Pancreas (tissue), 10 donors: ENCODE measurements at regions not wholly inside any gene's neighbourhood (a gene's known extent, or its start where the extent isn't known, plus 50 kb on each side); places are given as distances from the start of the nearest gene placed in this dataset.

Source experiments
- ATAC-seq, 4 donors: fragments of 200-7000 bp; cut with Tn5 transposase; one replicate each; pipeline versions ENCODE4 v1.8.0 to v1.9.1; 2020; ENCODE audit warnings: mild to moderate bottlenecking in 4 of 4, moderate library complexity in 4 of 4
- DNase-seq, 6 donors: peaks; one replicate each; pipeline ENCODE4 v3.0.0-alpha.2; 2020
- FAIRE-seq: peaks from 2 replicates; lab custom pipeline; 2012; peaks lifted over from hg19 to GRCh38; lab: Jason Lieb, UNC
- H3K27ac ChIP-seq, 4 donors: fragments of 200-600 bp; sonication (generic); 1 replicate in 3 of 4; 2 replicates in 1 of 4; pipeline versions ENCODE4 v1.5.0 to v1.8.0; 2020
- H3K27me3 ChIP-seq, 4 donors: fragments of 200-600 bp; one replicate each; pipeline ENCODE4 v1.8.0; 2021
- H3K36me3 ChIP-seq, 3 donors: fragments of 200-600 bp; sonication (generic) in 1 of 3; one replicate each; pipeline versions ENCODE4 v1.5.0 to v1.8.0; 2020 to 2021
- H3K4me1 ChIP-seq, 3 donors: fragments of 200-600 bp; one replicate each; pipeline ENCODE4 v1.8.0; 2021
- H3K4me3 ChIP-seq, 4 donors: fragments of 200-600 bp; sonication (generic) in 2 of 4; one replicate each; pipeline versions ENCODE4 v1.5.0 to v1.8.0; 2020 to 2021
- H3K9me3 ChIP-seq, 4 donors: fragments of 200-600 bp; one replicate each; pipeline ENCODE4 v1.8.0; 2021
- WGBS, 2 donors: extraction: QIAGEN DNeasy Blood & Tissue Kit; methylation state at CpG; one replicate each; pipeline ENCODE4 v1.1.7; 2013; 5-methylcytosine and 5-hydroxymethylcytosine counted together
- intact Hi-C, 3 donors: fragments of 100-400 bp; cut with DNase I; formaldehyde crosslinking; loops; one replicate each; pipeline versions ENCODE4 v1.11.1 to v1.14.2; 2022
- TF ChIP-seq, protein P1 (sequence below), 4 donors: fragments of 200-600 bp; sonication (generic) in 3 of 4; IDR thresholded peaks; one replicate each; pipeline versions ENCODE4 v1.5.0 to v1.8.0; 2021; ENCODE audit warnings: antibody characterized with exemption in 4 of 4
- donor health status: healthy with polysubstance abuse.
- donor health status: DM: no; HTN: no; CAD: no; lungs with moderate emphysema.
- donor health status: DM: no; HTN: no; CAD: no.
- donor health status: control.
- donor health status: control.
- donor health status: Bipolar disorder and iron deficiency.
- donor health status: DM: yes; HTN: yes; CAD: no.
- donor health status: DM: no; HTN: no; CAD: no.
- donor health status: DM: no; HTN: no; CAD: no.
- donor health status: DM: yes; HTN: yes; CAD: no.

DNA sequence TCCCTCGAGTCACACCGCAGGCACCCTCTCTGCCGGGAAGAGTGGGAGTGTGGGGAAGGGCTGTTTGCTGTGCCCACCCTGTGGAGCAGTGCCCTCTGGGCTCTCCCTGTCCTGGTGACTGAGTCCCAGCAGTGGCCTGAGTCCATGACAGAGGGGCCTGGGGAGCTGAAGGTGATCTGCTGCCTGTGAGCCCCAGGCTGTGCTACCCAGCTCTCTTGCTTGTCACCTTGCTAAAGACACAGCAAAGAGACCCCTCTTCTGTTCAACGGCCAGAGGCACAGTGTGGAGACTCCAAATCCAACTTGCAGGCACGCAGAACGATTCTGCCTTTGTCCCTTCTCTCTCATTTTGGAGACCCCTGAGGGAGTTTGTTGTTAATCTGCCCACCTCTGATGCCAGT is 232.6 kb downstream of the OPA1 start:
- Histone ChIP-seq H3K27me3 (no peaks in the 10 kb centered on the region), H3K9me3 (no peaks in the 10 kb centered on the region), H3K36me3 (no peaks in the 10 kb centered on the region), H3K4me3 (no peak overlapping the region), H3K27ac (peak overlapping the region in 1 of 4 donors; percentile 50), H3K4me1 (peaks cover 19 to 40% (median 33%) of the 10 kb centered on the region in 3 donors)
- TF ChIP-seq, protein P1, sequence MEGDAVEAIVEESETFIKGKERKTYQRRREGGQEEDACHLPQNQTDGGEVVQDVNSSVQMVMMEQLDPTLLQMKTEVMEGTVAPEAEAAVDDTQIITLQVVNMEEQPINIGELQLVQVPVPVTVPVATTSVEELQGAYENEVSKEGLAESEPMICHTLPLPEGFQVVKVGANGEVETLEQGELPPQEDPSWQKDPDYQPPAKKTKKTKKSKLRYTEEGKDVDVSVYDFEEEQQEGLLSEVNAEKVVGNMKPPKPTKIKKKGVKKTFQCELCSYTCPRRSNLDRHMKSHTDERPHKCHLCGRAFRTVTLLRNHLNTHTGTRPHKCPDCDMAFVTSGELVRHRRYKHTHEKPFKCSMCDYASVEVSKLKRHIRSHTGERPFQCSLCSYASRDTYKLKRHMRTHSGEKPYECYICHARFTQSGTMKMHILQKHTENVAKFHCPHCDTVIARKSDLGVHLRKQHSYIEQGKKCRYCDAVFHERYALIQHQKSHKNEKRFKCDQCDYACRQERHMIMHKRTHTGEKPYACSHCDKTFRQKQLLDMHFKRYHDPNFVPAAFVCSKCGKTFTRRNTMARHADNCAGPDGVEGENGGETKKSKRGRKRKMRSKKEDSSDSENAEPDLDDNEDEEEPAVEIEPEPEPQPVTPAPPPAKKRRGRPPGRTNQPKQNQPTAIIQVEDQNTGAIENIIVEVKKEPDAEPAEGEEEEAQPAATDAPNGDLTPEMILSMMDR (IDR thresholded peaks at IDR 0.05), result no peak
- 75 to 82% methylated on average over 6 of the region's 6 CpGs for WGBS, 2 donors
- DNase-seq, result no peak
- FAIRE-seq, result no peak
- intact Hi-C loops, result no loop called here
- no peak for ATAC-seq

DNA sequence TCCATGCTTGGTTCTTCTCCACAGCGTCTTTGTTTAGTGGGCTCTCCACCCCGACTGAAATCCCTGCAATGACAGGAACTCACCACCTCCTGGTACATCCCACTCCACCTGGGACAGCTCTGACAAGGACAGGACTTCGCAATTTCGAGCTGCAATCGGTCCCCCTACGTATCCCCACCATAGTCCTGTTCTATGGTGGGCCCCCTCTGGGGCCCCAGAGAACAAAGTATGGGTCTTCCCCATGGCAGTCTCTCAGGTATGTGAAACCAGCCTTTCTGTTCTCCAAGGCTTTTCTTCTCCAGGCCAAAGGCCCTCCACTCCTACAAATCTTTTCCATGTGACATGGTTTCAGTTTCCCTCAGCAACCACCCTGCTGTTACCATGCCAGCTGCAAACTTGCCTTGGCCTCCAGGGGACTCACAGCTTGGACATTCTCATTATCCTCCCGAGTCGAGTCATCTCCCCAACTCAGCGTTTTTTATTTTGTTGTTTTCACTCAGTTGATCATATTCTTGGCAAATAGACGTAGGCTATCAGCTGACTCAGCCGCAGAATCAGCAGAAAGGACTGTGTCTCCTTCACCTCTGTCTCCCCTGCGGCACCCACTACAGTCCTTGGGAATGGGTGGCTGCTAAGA is 233.3 kb downstream of the OPA1 start:
- DNase-seq, result peak in 4 of 6 donors; percentile 47 to 68 (median 62)
- no peaks in the 10 kb centered on the region for H3K36me3 ChIP-seq
- H3K27me3 ChIP-seq, result no peaks in the 10 kb centered on the region
- H3K4me3 ChIP-seq, result no peak overlapping the region
- H3K4me1 ChIP-seq, result peaks cover 19 to 40% (median 33%) of the 10 kb centered on the region in 3 donors
- TF ChIP-seq, protein P1 (IDR thresholded peaks at IDR 0.05), result no peak
- 66 to 74% methylated on average over 12 of the region's 12 CpGs for WGBS, 2 donors
- no peaks in the 10 kb centered on the region for H3K9me3 ChIP-seq
- ATAC-seq, result peak; percentile 65 to 78 (median 74)
- FAIRE-seq, result no peak
- intact Hi-C loops, result no loop called here
- peak overlapping the region; percentile 17 to 50 (median 21) for H3K27ac ChIP-seq

DNA sequence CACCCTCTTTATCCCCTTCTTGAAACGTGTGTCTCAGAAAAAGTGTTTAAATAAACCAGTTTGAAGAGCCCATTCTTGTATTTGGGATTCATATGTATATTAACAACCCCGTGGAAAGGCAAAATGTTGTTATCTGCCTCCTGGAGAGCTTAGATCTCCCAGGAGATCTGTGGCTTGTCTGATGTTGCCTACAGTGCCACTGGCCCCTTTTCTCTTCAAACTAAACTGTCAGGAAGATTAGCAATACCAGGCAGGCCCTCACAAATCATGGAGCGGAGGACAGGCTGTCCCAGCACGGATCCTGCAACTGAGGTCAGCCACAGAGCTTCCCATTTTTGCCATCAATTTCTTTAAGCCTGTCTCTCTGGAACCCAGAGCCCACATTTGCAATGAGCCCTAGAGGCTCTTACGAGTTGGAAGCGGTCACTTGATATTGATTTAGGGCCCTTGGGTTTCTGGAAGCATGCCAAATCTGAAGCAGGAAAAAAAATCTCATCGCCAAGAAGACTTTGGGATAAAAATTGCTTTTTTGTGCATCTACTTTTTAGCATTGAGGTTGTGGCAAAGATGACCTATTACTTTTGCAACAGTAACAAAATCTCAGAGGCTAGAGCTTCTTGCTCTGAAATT is 234.1 kb downstream of the OPA1 start:
- H3K36me3 ChIP-seq, result no peaks in the 10 kb centered on the region
- H3K4me3 ChIP-seq, result no peak overlapping the region
- FAIRE-seq (no peak), DNase-seq (no peak), ATAC-seq (no peak)
- WGBS, 2 donors, result 58 to 59% methylated on average over 7 of the region's 7 CpGs
- intact Hi-C loops, result no loop called here
- H3K4me1 ChIP-seq, result peaks cover 19 to 40% (median 35%) of the 10 kb centered on the region in 3 donors
- TF ChIP-seq, protein P1 (IDR thresholded peaks at IDR 0.05), result no peak
- no peaks in the 10 kb centered on the region for H3K9me3 ChIP-seq
- H3K27ac ChIP-seq, result peak overlapping the region in 3 of 4 donors; percentile 18 to 50 (median 24)
- no peaks in the 10 kb centered on the region for H3K27me3 ChIP-seq

DNA sequence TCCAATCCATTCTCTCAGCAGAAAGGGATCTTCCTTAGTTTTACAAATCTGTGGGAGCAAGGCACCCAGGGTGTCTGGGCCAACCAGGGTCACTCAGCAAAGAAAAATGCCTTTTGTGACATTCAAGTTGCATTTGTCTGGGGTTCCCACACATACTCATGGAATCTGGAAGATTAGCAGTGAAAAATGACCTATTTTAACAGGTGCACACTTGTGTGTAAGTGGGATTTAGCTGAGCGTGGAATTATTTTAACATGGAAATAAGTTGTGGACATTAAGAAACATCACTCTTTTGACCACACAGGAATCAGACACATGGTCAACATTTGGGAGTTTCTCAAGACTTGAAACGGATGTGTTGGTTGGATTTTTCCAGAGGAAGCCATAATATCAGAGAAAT is 234.9 kb downstream of the OPA1 start:
- intact Hi-C loops, result no loop called here
- no peaks in the 10 kb centered on the region for H3K9me3 ChIP-seq
- H3K27ac ChIP-seq, result peak overlapping the region in 1 of 4 donors; percentile 60
- FAIRE-seq, result no peak
- 37 to 42% methylated on average over 2 of the region's 2 CpGs for WGBS, 2 donors
- ATAC-seq, result no peak
- no peak for DNase-seq
- no peak overlapping the region for H3K4me3 ChIP-seq
- H3K4me1 ChIP-seq, result peaks cover 19 to 43% (median 37%) of the 10 kb centered on the region in 3 donors
- H3K36me3 ChIP-seq, result no peaks in the 10 kb centered on the region
- H3K27me3 ChIP-seq, result no peaks in the 10 kb centered on the region
- TF ChIP-seq, protein P1 (IDR thresholded peaks at IDR 0.05), result no peak

DNA sequence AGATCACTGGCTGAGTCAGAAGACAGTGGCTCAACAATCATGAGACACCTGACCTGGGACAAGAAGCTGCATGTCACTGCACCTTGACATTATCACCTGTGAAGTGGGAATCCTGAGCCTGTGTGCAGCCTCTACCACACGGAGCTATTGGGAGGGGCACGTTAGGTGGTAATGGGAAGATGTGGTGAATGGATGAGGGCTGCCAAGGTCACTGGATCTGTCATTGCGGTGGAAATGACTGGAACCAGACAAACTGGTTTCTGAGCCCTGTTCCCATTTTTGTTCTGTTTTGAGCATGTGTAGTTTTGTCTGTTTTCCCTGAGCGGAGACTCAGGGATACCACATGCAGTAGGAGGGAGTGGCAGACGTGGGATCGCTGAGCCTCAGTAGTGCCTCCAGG is 235.5 kb downstream of the OPA1 start:
- FAIRE-seq, result no peak
- TF ChIP-seq, protein P1 (IDR thresholded peaks at IDR 0.05), result no peak
- H3K4me3 ChIP-seq, result no peak overlapping the region
- H3K27me3 ChIP-seq, result no peaks in the 10 kb centered on the region
- ATAC-seq, result peak; percentile 40 to 70 (median 54)
- peak overlapping the region in 2 of 4 donors; percentile 17 to 60 for H3K27ac ChIP-seq
- 17 to 18% methylated on average over 6 of the region's 6 CpGs for WGBS, 2 donors
- intact Hi-C loops, result no loop called here
- DNase-seq, result peak in 4 of 6 donors; percentile 38 to 58 (median 56)
- no peaks in the 10 kb centered on the region for H3K36me3 ChIP-seq
- no peaks in the 10 kb centered on the region for H3K9me3 ChIP-seq
- H3K4me1 ChIP-seq, result peaks cover 19 to 43% (median 37%) of the 10 kb centered on the region in 3 donors
